Endothelial cell of umbilical vein (primary cell): ENCODE measurements at regions not wholly inside any gene's neighbourhood (a gene's known extent, or its start where the extent isn't known, plus 50 kb on each side); places are given as distances from the start of the nearest gene placed in this dataset.
"Not testable (repeated sequence)": the region's sequence is repeated elsewhere in the genome, so short reads cannot be mapped to it uniquely, and the experiment has no call there.

ENCODE experiments used
- BruUV-seq: library from RNA; stranded (reverse); fragments of 400-500 nt; replicated peaks from 2 replicates; lab custom pipeline; 2021; lab: Mats Ljungman, UMichigan
- CTCF ChIA-PET: fragments of 300-600, 350-600 bp; sonication (Branson Sonifier 250); formaldehyde crosslinking; loops from one replicate; lab custom pipeline; 2021; ENCODE audit warnings: antibody characterized with exemption, inconsistent platforms; lab: Charles Lee
- POLR2A ChIA-PET: fragments of 300-600, 350-600 bp; sonication (Branson Sonifier 250); formaldehyde crosslinking; loops from one replicate; lab custom pipeline; 2021; ENCODE audit warnings: antibody characterized with exemption, inconsistent platforms; lab: Charles Lee
- DNase-seq: peaks from one replicate; pipeline ENCODE4 v3.0.0-alpha.2; 2011; ENCODE audit warnings: low read depth, low spot score
- FAIRE-seq: peaks from 2 replicates; lab custom pipeline; 2011; peaks lifted over from hg19 to GRCh38; lab: Jason Lieb, UNC
- H2AFZ ChIP-seq: 2 replicates; pipeline ENCODE4 v1.6.0; 2012; ENCODE audit warnings: low read depth, low read length, control low read depth, inconsistent platforms
- H3K27ac ChIP-seq: 2 replicates; pipeline ENCODE4 v1.5.1; 2011; ENCODE audit warnings: low read depth, mild to moderate bottlenecking, control low read depth, low read length, moderate library complexity; ENCODE audit not compliant: insufficient read depth
- H3K27me3 ChIP-seq, 2 experiments: 2 replicates each; pipeline versions ENCODE4 v1.6.0 to v1.6.1; 2011; ENCODE audit warnings: low read length in 2 of 2, mixed read lengths in 1 of 2; ENCODE audit not compliant: control insufficient read depth in 2 of 2, insufficient read depth in 2 of 2
- H3K36me3 ChIP-seq, 2 experiments: 2 replicates in 1 of 2; 3 replicates in 1 of 2; pipeline ENCODE4 v1.5.1; 2011; ENCODE audit warnings: low read length in 2 of 2, mild to moderate bottlenecking in 1 of 2, moderate library complexity in 1 of 2; ENCODE audit not compliant: control insufficient read depth in 2 of 2, insufficient read depth in 2 of 2; ENCODE audit errors: extremely low read depth in 1 of 2
- H3K4me1 ChIP-seq: 3 replicates; pipeline ENCODE4 v1.5.1; 2011; ENCODE audit warnings: mild to moderate bottlenecking, low read length; ENCODE audit not compliant: control insufficient read depth, insufficient read depth; ENCODE audit errors: extremely low read depth
- H3K4me2 ChIP-seq: 2 replicates; pipeline ENCODE4 v1.6.1; 2011; ENCODE audit warnings: low read length, control low read depth, mixed read lengths; ENCODE audit not compliant: insufficient read depth
- H3K4me3 ChIP-seq, 3 experiments: fragments of 200-600 bp in 1 of 3; sonication (generic), shearing (Covaris generic) in 1 of 3; replicated peaks in 1 of 3; 2 replicates each; pipeline ENCODE4 v1.5.1; 2011 to 2016; ENCODE audit warnings: control low read depth in 3 of 3, low read length in 3 of 3, mild to moderate bottlenecking in 2 of 3, inconsistent platforms in 1 of 3, low read depth in 1 of 3, moderate library complexity in 1 of 3; ENCODE audit not compliant: insufficient read depth in 1 of 3
- H3K79me2 ChIP-seq: 2 replicates; pipeline ENCODE4 v1.6.0; 2012; ENCODE audit warnings: low read length, inconsistent platforms; ENCODE audit not compliant: control insufficient read depth, insufficient read depth
- H3K9ac ChIP-seq: replicated peaks from 2 replicates; pipeline ENCODE3; 2011; ENCODE audit warnings: low read length, control low read depth; ENCODE audit not compliant: insufficient read depth; ENCODE audit errors: extremely low read depth
- H3K9me1 ChIP-seq: replicated peaks from 3 replicates; pipeline ENCODE4 v1.6.0; 2011; ENCODE audit warnings: mild to moderate bottlenecking, low read length; ENCODE audit not compliant: control insufficient read depth, insufficient read depth; ENCODE audit errors: extremely low read depth
- H3K9me3 ChIP-seq: replicated peaks from 2 replicates; pipeline ENCODE4 v1.5.1; 2012; ENCODE audit warnings: low read length, inconsistent platforms; ENCODE audit not compliant: control insufficient read depth, insufficient read depth
- H4K20me1 ChIP-seq: replicated peaks from 2 replicates; pipeline ENCODE3; 2011; ENCODE audit warnings: mild to moderate bottlenecking, low read length; ENCODE audit not compliant: control insufficient read depth, insufficient read depth; ENCODE audit errors: extremely low read depth
- EZH2 ChIP-seq: IDR thresholded peaks from 2 replicates; pipeline ENCODE4 v1.6.1; 2012; ENCODE audit warnings: borderline replicate concordance, low read depth, mild to moderate bottlenecking, moderate library complexity, low read length, inconsistent platforms; ENCODE audit not compliant: severe bottlenecking
- FOS ChIP-seq: IDR thresholded peaks from 2 replicates; pipeline ENCODE4 v1.6.1; 2011; ENCODE audit warnings: mild to moderate bottlenecking, low read length, moderate library complexity, borderline replicate concordance; ENCODE audit not compliant: insufficient read depth
- GATA2 ChIP-seq: IDR thresholded peaks from 2 replicates; pipeline ENCODE4 v1.7.0; 2011; ENCODE audit warnings: low read depth, mild to moderate bottlenecking, moderate library complexity, mixed read lengths, low read length; ENCODE audit not compliant: insufficient read length, insufficient read depth
- JUN ChIP-seq: IDR thresholded peaks from 2 replicates; pipeline ENCODE4 v1.6.1; 2011; ENCODE audit warnings: borderline replicate concordance, low read depth; ENCODE audit not compliant: insufficient read length, insufficient read depth
- MAX ChIP-seq: IDR thresholded peaks from 2 replicates; pipeline ENCODE4 v1.6.1; 2011; ENCODE audit not compliant: insufficient read depth, insufficient read length
- MYC ChIP-seq: IDR thresholded peaks from one replicate; pipeline ENCODE4 v1.6.1; 2011; ENCODE audit warnings: mild to moderate bottlenecking, low read depth, low read length
- POLR2A ChIP-seq: IDR thresholded peaks from 2 replicates; pipeline ENCODE4 v1.6.1; 2012; ENCODE audit warnings: low read depth, mild to moderate bottlenecking, control low read depth, low read length
- POLR2AphosphoS5 ChIP-seq: IDR thresholded peaks from 2 replicates; pipeline ENCODE4 v1.6.1; 2012; ENCODE audit warnings: low read depth, mild to moderate bottlenecking, control low read depth, low read length, moderate library complexity; ENCODE audit not compliant: insufficient read depth
- dilution Hi-C: fragments of 300-500 bp; cut with MboI; formaldehyde crosslinking; loops from one replicate; pipeline ENCODE4 v1.15.0; 2019; ENCODE audit warnings: low sequenced_read_pairs; ENCODE audit not compliant: extremely low pct_ligation_motif_present
- intact Hi-C: fragments of 100-400 bp; cut with micrococcal nuclease; formaldehyde crosslinking; loops from one replicate; pipeline ENCODE4 v1.10.0; 2022
- TF ChIP-seq, protein P1 (sequence below), 2 donors: IDR thresholded peaks; 1 replicate in 1 of 2; 2 replicates in 1 of 2; pipeline ENCODE4 v1.5.1; 2011; ENCODE audit warnings: low read length in 2 of 2, mild to moderate bottlenecking in 2 of 2, moderate library complexity in 2 of 2, control low read depth in 1 of 2, inconsistent platforms in 1 of 2, low read depth in 1 of 2; ENCODE audit not compliant: insufficient read depth in 1 of 2; ENCODE audit errors: extremely low read depth in 1 of 2

DNA sequence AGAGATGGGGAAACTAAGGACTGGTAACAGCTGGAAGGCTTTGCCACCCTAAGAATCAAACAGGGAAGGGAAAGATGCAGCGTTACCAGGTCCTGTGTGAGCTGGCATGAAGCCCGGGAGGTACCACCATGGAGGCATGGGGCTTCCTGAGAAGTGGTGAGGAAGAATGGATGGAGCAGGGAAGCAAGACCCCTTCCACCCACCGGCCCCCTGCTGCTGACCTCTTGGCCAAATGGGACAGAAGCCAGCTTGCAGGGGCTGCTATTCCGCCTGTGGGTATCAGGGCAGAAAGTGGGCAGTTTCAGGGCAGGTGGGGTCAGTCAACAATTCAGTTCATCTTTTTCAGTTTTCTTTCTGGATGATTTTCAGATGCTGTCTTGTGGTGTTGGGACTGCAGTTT, 1099.9 kb downstream of the TBC1D22A start:
- POLR2A ChIA-PET: no interaction called here
- no peak overlapping the region for H3K4me3 ChIP-seq
- H3K27me3 ChIP-seq: no peaks in the 10 kb centered on the region
- no TSS peak for BruUV-seq
- DNase-seq (no peak), FAIRE-seq (no peak)
- no peak overlapping the region for H3K4me2 ChIP-seq
- CTCF ChIA-PET: no interaction called here
- intact Hi-C loops (no loop called here), dilution Hi-C loops (no loop called here)
- H3K27ac ChIP-seq: no peak overlapping the region
- TF ChIP-seq MAX (no peak), POLR2A (no peak), GATA2 (no peak), FOS (no peak), JUN (no peak), POLR2AphosphoS5 (no peak), EZH2 (no peak), MYC (no peak)
- TF ChIP-seq, protein P1, sequence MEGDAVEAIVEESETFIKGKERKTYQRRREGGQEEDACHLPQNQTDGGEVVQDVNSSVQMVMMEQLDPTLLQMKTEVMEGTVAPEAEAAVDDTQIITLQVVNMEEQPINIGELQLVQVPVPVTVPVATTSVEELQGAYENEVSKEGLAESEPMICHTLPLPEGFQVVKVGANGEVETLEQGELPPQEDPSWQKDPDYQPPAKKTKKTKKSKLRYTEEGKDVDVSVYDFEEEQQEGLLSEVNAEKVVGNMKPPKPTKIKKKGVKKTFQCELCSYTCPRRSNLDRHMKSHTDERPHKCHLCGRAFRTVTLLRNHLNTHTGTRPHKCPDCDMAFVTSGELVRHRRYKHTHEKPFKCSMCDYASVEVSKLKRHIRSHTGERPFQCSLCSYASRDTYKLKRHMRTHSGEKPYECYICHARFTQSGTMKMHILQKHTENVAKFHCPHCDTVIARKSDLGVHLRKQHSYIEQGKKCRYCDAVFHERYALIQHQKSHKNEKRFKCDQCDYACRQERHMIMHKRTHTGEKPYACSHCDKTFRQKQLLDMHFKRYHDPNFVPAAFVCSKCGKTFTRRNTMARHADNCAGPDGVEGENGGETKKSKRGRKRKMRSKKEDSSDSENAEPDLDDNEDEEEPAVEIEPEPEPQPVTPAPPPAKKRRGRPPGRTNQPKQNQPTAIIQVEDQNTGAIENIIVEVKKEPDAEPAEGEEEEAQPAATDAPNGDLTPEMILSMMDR (IDR thresholded peaks at IDR 0.05; ENCODE audit: extremely low read depth in 1 of 2, insufficient read depth in 1 of 2, low read depth in 1 of 2, low read length in 2 of 2): no peak
- H2AFZ ChIP-seq: no peak overlapping the region
- no peaks in the 10 kb centered on the region for H3K4me1 ChIP-seq
- no peaks in the 10 kb centered on the region for H3K9me1 ChIP-seq
- no peaks in the 10 kb centered on the region for H3K79me2 ChIP-seq
- peaks cover 17% of the 10 kb centered on the region for H3K9me3 ChIP-seq
- no peaks in the 10 kb centered on the region for H3K36me3 ChIP-seq
- no peak overlapping the region for H3K9ac ChIP-seq
- H4K20me1 ChIP-seq: no peaks in the 10 kb centered on the region

DNA sequence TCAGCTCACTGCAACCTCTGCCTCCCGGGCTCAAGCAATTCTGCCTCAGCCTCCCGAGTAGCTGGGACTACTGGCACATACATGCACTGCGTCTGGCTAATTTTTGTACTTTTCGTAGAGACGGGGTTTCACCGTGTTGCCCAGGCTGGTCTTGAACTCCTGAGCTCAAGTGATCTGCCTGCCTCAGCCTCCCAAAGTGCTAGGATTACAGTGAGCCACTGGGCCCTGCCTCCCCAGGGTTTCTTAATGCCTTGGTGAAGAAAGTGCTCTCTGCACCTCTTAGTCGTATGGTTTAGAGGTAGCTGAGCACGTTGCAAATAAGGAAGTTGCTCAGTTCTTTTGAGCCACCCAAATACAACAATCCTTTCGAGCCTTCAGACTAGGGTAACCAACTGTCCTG, 1098.5 kb downstream of the TBC1D22A start:
- H3K36me3 ChIP-seq, DNase-seq, H2AFZ ChIP-seq, dilution Hi-C loops, CTCF ChIA-PET, H3K9ac ChIP-seq, H3K79me2 ChIP-seq, POLR2A ChIA-PET, H3K4me2 ChIP-seq, H3K4me1 ChIP-seq, H3K27ac ChIP-seq, H4K20me1 ChIP-seq, FAIRE-seq, H3K27me3 ChIP-seq, intact Hi-C loops, H3K4me3 ChIP-seq, H3K9me1 ChIP-seq, BruUV-seq: not testable (repeated sequence)
- H3K9me3 ChIP-seq: peaks cover 18% of the 10 kb centered on the region
